Endothelial cell of umbilical vein (primary cell): ENCODE measurements at regions not wholly inside any gene's neighbourhood (a gene's known extent, or its start where the extent isn't known, plus 50 kb on each side); places are given as distances from the start of the nearest gene placed in this dataset.

Source experiments
- BruUV-seq: library from RNA; stranded (reverse); fragments of 400-500 nt; replicated peaks from 2 replicates; lab custom pipeline; 2021; lab: Mats Ljungman, UMichigan
- CTCF ChIA-PET: fragments of 300-600, 350-600 bp; sonication (Branson Sonifier 250); formaldehyde crosslinking; loops from one replicate; lab custom pipeline; 2021; ENCODE audit warnings: antibody characterized with exemption, inconsistent platforms; lab: Charles Lee
- POLR2A ChIA-PET: fragments of 300-600, 350-600 bp; sonication (Branson Sonifier 250); formaldehyde crosslinking; loops from one replicate; lab custom pipeline; 2021; ENCODE audit warnings: antibody characterized with exemption, inconsistent platforms; lab: Charles Lee
- DNase-seq: peaks from one replicate; pipeline ENCODE4 v3.0.0-alpha.2; 2011; ENCODE audit warnings: low read depth, low spot score
- FAIRE-seq: peaks from 2 replicates; lab custom pipeline; 2011; peaks lifted over from hg19 to GRCh38; lab: Jason Lieb, UNC
- H2AFZ ChIP-seq: 2 replicates; pipeline ENCODE4 v1.6.0; 2012; ENCODE audit warnings: low read depth, low read length, control low read depth, inconsistent platforms
- H3K27ac ChIP-seq: 2 replicates; pipeline ENCODE4 v1.5.1; 2011; ENCODE audit warnings: low read depth, mild to moderate bottlenecking, control low read depth, low read length, moderate library complexity; ENCODE audit not compliant: insufficient read depth
- H3K27me3 ChIP-seq, 2 experiments: 2 replicates each; pipeline versions ENCODE4 v1.6.0 to v1.6.1; 2011; ENCODE audit warnings: low read length in 2 of 2, mixed read lengths in 1 of 2; ENCODE audit not compliant: control insufficient read depth in 2 of 2, insufficient read depth in 2 of 2
- H3K36me3 ChIP-seq, 2 experiments: 2 replicates in 1 of 2; 3 replicates in 1 of 2; pipeline ENCODE4 v1.5.1; 2011; ENCODE audit warnings: low read length in 2 of 2, mild to moderate bottlenecking in 1 of 2, moderate library complexity in 1 of 2; ENCODE audit not compliant: control insufficient read depth in 2 of 2, insufficient read depth in 2 of 2; ENCODE audit errors: extremely low read depth in 1 of 2
- H3K4me1 ChIP-seq: 3 replicates; pipeline ENCODE4 v1.5.1; 2011; ENCODE audit warnings: mild to moderate bottlenecking, low read length; ENCODE audit not compliant: control insufficient read depth, insufficient read depth; ENCODE audit errors: extremely low read depth
- H3K4me2 ChIP-seq: 2 replicates; pipeline ENCODE4 v1.6.1; 2011; ENCODE audit warnings: low read length, control low read depth, mixed read lengths; ENCODE audit not compliant: insufficient read depth
- H3K4me3 ChIP-seq, 3 experiments: fragments of 200-600 bp in 1 of 3; sonication (generic), shearing (Covaris generic) in 1 of 3; replicated peaks in 1 of 3; 2 replicates each; pipeline ENCODE4 v1.5.1; 2011 to 2016; ENCODE audit warnings: control low read depth in 3 of 3, low read length in 3 of 3, mild to moderate bottlenecking in 2 of 3, inconsistent platforms in 1 of 3, low read depth in 1 of 3, moderate library complexity in 1 of 3; ENCODE audit not compliant: insufficient read depth in 1 of 3
- H3K79me2 ChIP-seq: 2 replicates; pipeline ENCODE4 v1.6.0; 2012; ENCODE audit warnings: low read length, inconsistent platforms; ENCODE audit not compliant: control insufficient read depth, insufficient read depth
- H3K9ac ChIP-seq: replicated peaks from 2 replicates; pipeline ENCODE3; 2011; ENCODE audit warnings: low read length, control low read depth; ENCODE audit not compliant: insufficient read depth; ENCODE audit errors: extremely low read depth
- H3K9me1 ChIP-seq: replicated peaks from 3 replicates; pipeline ENCODE4 v1.6.0; 2011; ENCODE audit warnings: mild to moderate bottlenecking, low read length; ENCODE audit not compliant: control insufficient read depth, insufficient read depth; ENCODE audit errors: extremely low read depth
- H3K9me3 ChIP-seq: replicated peaks from 2 replicates; pipeline ENCODE4 v1.5.1; 2012; ENCODE audit warnings: low read length, inconsistent platforms; ENCODE audit not compliant: control insufficient read depth, insufficient read depth
- H4K20me1 ChIP-seq: replicated peaks from 2 replicates; pipeline ENCODE3; 2011; ENCODE audit warnings: mild to moderate bottlenecking, low read length; ENCODE audit not compliant: control insufficient read depth, insufficient read depth; ENCODE audit errors: extremely low read depth
- CTCF ChIP-seq, 2 donors: IDR thresholded peaks; 1 replicate in 1 of 2; 2 replicates in 1 of 2; pipeline ENCODE4 v1.5.1; 2011; ENCODE audit warnings: low read length in 2 of 2, mild to moderate bottlenecking in 2 of 2, moderate library complexity in 2 of 2, control low read depth in 1 of 2, inconsistent platforms in 1 of 2, low read depth in 1 of 2; ENCODE audit not compliant: insufficient read depth in 1 of 2; ENCODE audit errors: extremely low read depth in 1 of 2
- EZH2 ChIP-seq: IDR thresholded peaks from 2 replicates; pipeline ENCODE4 v1.6.1; 2012; ENCODE audit warnings: borderline replicate concordance, low read depth, mild to moderate bottlenecking, moderate library complexity, low read length, inconsistent platforms; ENCODE audit not compliant: severe bottlenecking
- FOS ChIP-seq: IDR thresholded peaks from 2 replicates; pipeline ENCODE4 v1.6.1; 2011; ENCODE audit warnings: mild to moderate bottlenecking, low read length, moderate library complexity, borderline replicate concordance; ENCODE audit not compliant: insufficient read depth
- GATA2 ChIP-seq: IDR thresholded peaks from 2 replicates; pipeline ENCODE4 v1.7.0; 2011; ENCODE audit warnings: low read depth, mild to moderate bottlenecking, moderate library complexity, mixed read lengths, low read length; ENCODE audit not compliant: insufficient read length, insufficient read depth
- JUN ChIP-seq: IDR thresholded peaks from 2 replicates; pipeline ENCODE4 v1.6.1; 2011; ENCODE audit warnings: borderline replicate concordance, low read depth; ENCODE audit not compliant: insufficient read length, insufficient read depth
- MYC ChIP-seq: IDR thresholded peaks from one replicate; pipeline ENCODE4 v1.6.1; 2011; ENCODE audit warnings: mild to moderate bottlenecking, low read depth, low read length
- POLR2A ChIP-seq: IDR thresholded peaks from 2 replicates; pipeline ENCODE4 v1.6.1; 2012; ENCODE audit warnings: low read depth, mild to moderate bottlenecking, control low read depth, low read length
- POLR2AphosphoS5 ChIP-seq: IDR thresholded peaks from 2 replicates; pipeline ENCODE4 v1.6.1; 2012; ENCODE audit warnings: low read depth, mild to moderate bottlenecking, control low read depth, low read length, moderate library complexity; ENCODE audit not compliant: insufficient read depth
- dilution Hi-C: fragments of 300-500 bp; cut with MboI; formaldehyde crosslinking; loops from one replicate; pipeline ENCODE4 v1.15.0; 2019; ENCODE audit warnings: low sequenced_read_pairs; ENCODE audit not compliant: extremely low pct_ligation_motif_present
- intact Hi-C: fragments of 100-400 bp; cut with micrococcal nuclease; formaldehyde crosslinking; loops from one replicate; pipeline ENCODE4 v1.10.0; 2022
- TF ChIP-seq, protein P1 (sequence below): IDR thresholded peaks from 2 replicates; pipeline ENCODE4 v1.6.1; 2011; ENCODE audit not compliant: insufficient read depth, insufficient read length

- POLR2A ChIA-PET: no interaction called here
- dilution Hi-C loops (no loop called here), intact Hi-C loops (no loop called here)
- H3K27me3 ChIP-seq: no peaks in the 10 kb centered on the region
- CTCF ChIA-PET: no interaction called here
- BruUV-seq: no TSS peak
- H3K79me2 ChIP-seq: no peaks in the 10 kb centered on the region
- H4K20me1 ChIP-seq: no peaks in the 10 kb centered on the region
- no peak overlapping the region for H2AFZ ChIP-seq
- no peaks in the 10 kb centered on the region for H3K9me3 ChIP-seq
- H3K9me1 ChIP-seq: no peaks in the 10 kb centered on the region
- H3K36me3 ChIP-seq: no peaks in the 10 kb centered on the region
- H3K9ac ChIP-seq: no peak overlapping the region
- H3K4me2 ChIP-seq: no peak overlapping the region
- no peak overlapping the region for H3K4me3 ChIP-seq
- H3K27ac ChIP-seq: no peak overlapping the region
- H3K4me1 ChIP-seq: no peaks in the 10 kb centered on the region
- TF ChIP-seq MYC (no peak), POLR2A (no peak), CTCF (IDR thresholded peaks at IDR 0.05; ENCODE audit: extremely low read depth in 1 of 2, insufficient read depth in 1 of 2, low read depth in 1 of 2, low read length in 2 of 2) (no peak), POLR2AphosphoS5 (no peak), FOS (no peak), EZH2 (no peak), GATA2 (no peak), JUN (no peak)
- TF ChIP-seq, protein P1, sequence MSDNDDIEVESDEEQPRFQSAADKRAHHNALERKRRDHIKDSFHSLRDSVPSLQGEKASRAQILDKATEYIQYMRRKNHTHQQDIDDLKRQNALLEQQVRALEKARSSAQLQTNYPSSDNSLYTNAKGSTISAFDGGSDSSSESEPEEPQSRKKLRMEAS: no peak
- FAIRE-seq (no peak), DNase-seq (no peak)
These were observed 279.1 kb downstream of the ZEB2 start for GRCh38 chr2:144240656-144241339.
